ENCODE measurements at regions not wholly inside any gene's neighbourhood (a gene's known extent, or its start where the extent isn't known, plus 50 kb on each side); places are given as distances from the start of the nearest gene placed in this dataset.

DNA sequence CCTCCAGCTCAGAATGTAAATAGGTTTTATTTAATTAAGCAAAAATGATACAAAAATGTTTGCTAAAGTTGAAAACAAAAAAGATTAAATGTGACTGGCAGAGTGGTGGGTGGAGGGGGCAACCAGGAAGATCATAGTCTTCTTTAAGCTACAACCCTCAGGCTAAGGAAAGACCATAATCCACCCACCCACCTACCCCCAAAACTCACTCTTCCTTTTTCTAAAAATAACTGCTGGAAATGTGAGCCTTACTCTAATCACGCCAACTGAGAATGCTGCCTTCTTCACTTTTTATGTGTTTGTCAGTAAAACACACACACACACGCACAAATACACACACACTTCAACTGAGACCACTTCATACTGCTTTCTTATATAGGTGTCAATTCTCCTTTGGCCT, 230.0 kb upstream of the EGLN3 start:
- H3K9me1 ChIP-seq (ENCODE audit: control insufficient read depth, extremely low read depth, insufficient read depth, low read length) = no peaks in the 10 kb centered on the region
- H3K27ac ChIP-seq (ENCODE audit: control insufficient read depth, insufficient read depth, low read length) = no peak overlapping the region
- no peak overlapping the region for H2AFZ ChIP-seq (ENCODE audit: control insufficient read depth, low read length)
- no peaks in the 10 kb centered on the region for H3K9me3 ChIP-seq (ENCODE audit: control insufficient read depth, low read depth, low read length)
- H3K4me2 ChIP-seq (ENCODE audit: control insufficient read depth, extremely low read depth, insufficient read depth, low read depth, low read length) = no peak overlapping the region
- no peak overlapping the region for H3K9ac ChIP-seq (ENCODE audit: control insufficient read depth, extremely low read depth, insufficient read depth, low read length)
- no peak overlapping the region for H3K4me3 ChIP-seq (ENCODE audit: control insufficient read depth in 2 of 3, extremely low read depth in 1 of 3, insufficient read depth in 2 of 3, low read depth in 1 of 3, low read length in 3 of 3)
- dilution Hi-C loops (cut with MboI; ENCODE audit: extremely low pct_ligation_motif_present, low sequenced_read_pairs) = no loop called here
- no peak for DNase-seq (ENCODE audit: low read depth, low spot score)
- FAIRE-seq = no peak
- H3K79me2 ChIP-seq (ENCODE audit: control insufficient read depth, insufficient read depth, low read length) = no peaks in the 10 kb centered on the region
- no peaks in the 10 kb centered on the region for H4K20me1 ChIP-seq (ENCODE audit: control insufficient read depth, extremely low read depth, insufficient read depth, low read length)
- no peaks in the 10 kb centered on the region for H3K4me1 ChIP-seq (ENCODE audit: control insufficient read depth, extremely low read depth, insufficient read depth, low read length)
- H3K36me3 ChIP-seq (ENCODE audit: control insufficient read depth in 2 of 2, extremely low read depth in 1 of 2, insufficient read depth in 2 of 2, low read length in 2 of 2) = no peaks in the 10 kb centered on the region
- no peaks in the 10 kb centered on the region for H3K27me3 ChIP-seq (ENCODE audit: control insufficient read depth, extremely low read depth, insufficient read depth, low read length)
- TF ChIP-seq, protein P1, sequence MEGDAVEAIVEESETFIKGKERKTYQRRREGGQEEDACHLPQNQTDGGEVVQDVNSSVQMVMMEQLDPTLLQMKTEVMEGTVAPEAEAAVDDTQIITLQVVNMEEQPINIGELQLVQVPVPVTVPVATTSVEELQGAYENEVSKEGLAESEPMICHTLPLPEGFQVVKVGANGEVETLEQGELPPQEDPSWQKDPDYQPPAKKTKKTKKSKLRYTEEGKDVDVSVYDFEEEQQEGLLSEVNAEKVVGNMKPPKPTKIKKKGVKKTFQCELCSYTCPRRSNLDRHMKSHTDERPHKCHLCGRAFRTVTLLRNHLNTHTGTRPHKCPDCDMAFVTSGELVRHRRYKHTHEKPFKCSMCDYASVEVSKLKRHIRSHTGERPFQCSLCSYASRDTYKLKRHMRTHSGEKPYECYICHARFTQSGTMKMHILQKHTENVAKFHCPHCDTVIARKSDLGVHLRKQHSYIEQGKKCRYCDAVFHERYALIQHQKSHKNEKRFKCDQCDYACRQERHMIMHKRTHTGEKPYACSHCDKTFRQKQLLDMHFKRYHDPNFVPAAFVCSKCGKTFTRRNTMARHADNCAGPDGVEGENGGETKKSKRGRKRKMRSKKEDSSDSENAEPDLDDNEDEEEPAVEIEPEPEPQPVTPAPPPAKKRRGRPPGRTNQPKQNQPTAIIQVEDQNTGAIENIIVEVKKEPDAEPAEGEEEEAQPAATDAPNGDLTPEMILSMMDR (optimal IDR thresholded peaks at IDR 0.05 in 1 of 3, IDR thresholded peaks at IDR 0.05 in 1 of 3, conservative IDR thresholded peaks at IDR 0.05 in 1 of 3; ENCODE audit: extremely low read depth in 1 of 3, insufficient read depth in 2 of 3, low read length in 3 of 3) = no peak
- no peak for TF ChIP-seq EZH2 (IDR thresholded peaks at IDR 0.05; ENCODE audit: low read length)

- Histone ChIP-seq H3K27me3 (ENCODE audit: control insufficient read depth, extremely low read depth, insufficient read depth, low read length) (no peaks in the 10 kb centered on the region), H3K36me3 (ENCODE audit: control insufficient read depth in 2 of 2, extremely low read depth in 1 of 2, insufficient read depth in 2 of 2, low read length in 2 of 2) (no peaks in the 10 kb centered on the region), H3K79me2 (ENCODE audit: control insufficient read depth, insufficient read depth, low read length) (no peaks in the 10 kb centered on the region), H3K27ac (ENCODE audit: control insufficient read depth, insufficient read depth, low read length) (no peak overlapping the region), H4K20me1 (ENCODE audit: control insufficient read depth, extremely low read depth, insufficient read depth, low read length) (no peaks in the 10 kb centered on the region), H3K9me3 (ENCODE audit: control insufficient read depth, low read depth, low read length) (no peaks in the 10 kb centered on the region), H3K4me2 (ENCODE audit: control insufficient read depth, extremely low read depth, insufficient read depth, low read depth, low read length) (no peak overlapping the region), H3K9ac (ENCODE audit: control insufficient read depth, extremely low read depth, insufficient read depth, low read length) (no peak overlapping the region), H3K4me3 (ENCODE audit: control insufficient read depth in 2 of 3, extremely low read depth in 1 of 3, insufficient read depth in 2 of 3, low read depth in 1 of 3, low read length in 3 of 3) (no peak overlapping the region), H3K4me1 (ENCODE audit: control insufficient read depth, extremely low read depth, insufficient read depth, low read length) (no peaks in the 10 kb centered on the region), H2AFZ (ENCODE audit: control insufficient read depth, low read length) (no peak overlapping the region), H3K9me1 (ENCODE audit: control insufficient read depth, extremely low read depth, insufficient read depth, low read length) (no peaks in the 10 kb centered on the region)
- TF ChIP-seq EZH2 (IDR thresholded peaks at IDR 0.05; ENCODE audit: low read length) = no peak
- TF ChIP-seq, protein P1 (optimal IDR thresholded peaks at IDR 0.05 in 1 of 3, IDR thresholded peaks at IDR 0.05 in 1 of 3, conservative IDR thresholded peaks at IDR 0.05 in 1 of 3; ENCODE audit: extremely low read depth in 1 of 3, insufficient read depth in 2 of 3, low read length in 3 of 3) = no peak
- DNase-seq (ENCODE audit: low read depth, low spot score) (no peak), FAIRE-seq (no peak)
- dilution Hi-C loops (cut with MboI; ENCODE audit: extremely low pct_ligation_motif_present, low sequenced_read_pairs) = no loop called here
Measured at GRCh38 chr14:34180434-34180833, 229.6 kb upstream of the EGLN3 start.

Measured in keratinocyte (primary cell).